Astrocyte of the spinal cord (primary cell): ENCODE measurements at regions not wholly inside any gene's neighbourhood (a gene's known extent, or its start where the extent isn't known, plus 50 kb on each side); places are given as distances from the start of the nearest gene placed in this dataset.

Source experiments
- DNase-seq: peaks from one replicate; pipeline ENCODE4 v3.0.0; 2011; ENCODE audit warnings: low read depth, low spot score
- H3K4me3 ChIP-seq: 2 replicates; pipeline ENCODE4 v1.5.1; 2011; ENCODE audit warnings: low read depth, mild to moderate bottlenecking, low read length, moderate library complexity
- in situ Hi-C: cut with HindIII; loops from 2 replicates; pipeline ENCODE4 v1.10.0; 2017; ENCODE audit warnings: low sequenced_read_pairs
- TF ChIP-seq, protein P1 (sequence below): IDR thresholded peaks from 2 replicates; pipeline ENCODE4 v1.5.1; 2012; ENCODE audit warnings: low read depth, mild to moderate bottlenecking, low read length, inconsistent platforms

DNA sequence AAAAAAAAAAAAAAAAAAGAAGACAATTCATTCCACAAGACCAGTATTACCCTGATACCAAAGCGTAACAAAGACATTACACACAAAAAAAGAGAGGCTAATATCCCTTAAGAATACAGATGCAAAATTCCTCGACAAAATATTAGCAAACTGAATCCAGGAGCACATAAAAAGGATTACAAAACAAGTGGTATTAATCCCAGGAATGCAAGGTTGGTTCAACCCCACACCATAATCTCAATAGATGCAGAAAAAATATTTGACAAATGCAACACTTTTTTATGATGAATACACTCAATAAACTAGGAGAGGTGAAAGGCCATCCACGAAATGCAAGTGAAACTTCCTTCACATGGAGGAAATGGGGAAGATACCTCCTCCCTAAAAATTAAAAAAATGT lies 80.1 kb upstream of the TLR4 start:
- TF ChIP-seq, protein P1, sequence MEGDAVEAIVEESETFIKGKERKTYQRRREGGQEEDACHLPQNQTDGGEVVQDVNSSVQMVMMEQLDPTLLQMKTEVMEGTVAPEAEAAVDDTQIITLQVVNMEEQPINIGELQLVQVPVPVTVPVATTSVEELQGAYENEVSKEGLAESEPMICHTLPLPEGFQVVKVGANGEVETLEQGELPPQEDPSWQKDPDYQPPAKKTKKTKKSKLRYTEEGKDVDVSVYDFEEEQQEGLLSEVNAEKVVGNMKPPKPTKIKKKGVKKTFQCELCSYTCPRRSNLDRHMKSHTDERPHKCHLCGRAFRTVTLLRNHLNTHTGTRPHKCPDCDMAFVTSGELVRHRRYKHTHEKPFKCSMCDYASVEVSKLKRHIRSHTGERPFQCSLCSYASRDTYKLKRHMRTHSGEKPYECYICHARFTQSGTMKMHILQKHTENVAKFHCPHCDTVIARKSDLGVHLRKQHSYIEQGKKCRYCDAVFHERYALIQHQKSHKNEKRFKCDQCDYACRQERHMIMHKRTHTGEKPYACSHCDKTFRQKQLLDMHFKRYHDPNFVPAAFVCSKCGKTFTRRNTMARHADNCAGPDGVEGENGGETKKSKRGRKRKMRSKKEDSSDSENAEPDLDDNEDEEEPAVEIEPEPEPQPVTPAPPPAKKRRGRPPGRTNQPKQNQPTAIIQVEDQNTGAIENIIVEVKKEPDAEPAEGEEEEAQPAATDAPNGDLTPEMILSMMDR, result no peak
- in situ Hi-C loops, result no loop called here
- peak; percentile 13 for DNase-seq
- H3K4me3 ChIP-seq, result no peak overlapping the region

DNA sequence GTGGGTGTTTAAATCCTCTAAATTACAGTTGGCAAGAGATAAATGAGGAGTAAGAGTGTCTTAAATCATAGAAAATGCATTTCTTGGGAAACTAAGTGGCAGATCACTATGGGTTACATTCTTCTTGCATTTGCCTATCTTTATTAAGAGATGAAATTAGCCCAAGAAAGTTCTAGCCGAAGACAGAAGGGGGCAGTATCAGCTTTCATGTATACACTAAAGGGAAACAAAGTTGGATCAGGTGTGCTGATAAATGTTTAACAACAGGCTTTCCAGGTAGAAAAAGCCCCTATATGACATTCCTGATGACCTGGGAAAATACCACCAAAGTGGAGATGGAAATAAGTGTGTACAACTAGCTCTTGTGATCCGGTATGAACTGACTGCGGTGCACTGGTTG lies 81.9 kb upstream of the TLR4 start:
- no peak overlapping the region for H3K4me3 ChIP-seq
- TF ChIP-seq, protein P1, result no peak
- DNase-seq, result no peak
- in situ Hi-C loops, result no loop called here

DNA sequence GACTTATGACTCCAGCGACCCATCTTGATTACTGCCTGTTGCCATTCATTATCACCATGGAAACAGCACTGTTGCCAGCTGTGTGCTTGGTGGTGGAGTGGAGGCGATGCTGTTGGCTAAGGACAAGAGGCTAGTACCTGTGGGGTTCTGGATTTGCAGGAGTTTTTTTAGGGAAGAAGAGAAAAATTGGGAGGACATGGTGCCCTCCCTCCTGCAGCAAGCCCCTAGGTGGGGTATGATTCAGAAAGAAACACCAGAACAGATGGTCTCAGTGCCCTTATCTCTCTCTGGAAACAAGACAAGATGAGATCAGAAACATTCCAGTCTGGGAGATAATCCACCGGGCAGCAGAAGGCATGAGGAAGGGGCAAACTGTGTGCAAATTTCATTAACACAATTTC lies 87.8 kb upstream of the TLR4 start:
- DNase-seq, result no peak
- no peak overlapping the region for H3K4me3 ChIP-seq
- TF ChIP-seq, protein P1, result no peak
- in situ Hi-C loops, result no loop called here

DNA sequence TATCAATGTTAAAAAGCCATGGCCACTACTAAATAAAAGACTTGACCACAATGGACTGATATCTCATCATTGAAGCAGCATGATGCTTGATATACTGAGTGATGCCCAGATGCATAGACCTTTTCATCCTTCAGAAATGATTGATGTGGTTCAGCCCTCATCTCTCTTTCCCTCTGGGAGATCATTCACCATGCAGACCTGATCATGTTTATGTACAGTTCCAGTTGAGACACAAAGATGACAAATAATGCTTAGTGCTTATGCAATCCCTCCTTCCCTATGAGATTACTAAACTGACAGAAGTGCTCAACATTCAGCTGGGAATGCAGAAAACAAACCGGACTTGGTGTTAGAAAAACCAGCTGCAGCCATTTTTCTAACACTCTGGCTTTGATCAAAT lies 91.9 kb upstream of the TLR4 start:
- in situ Hi-C loops, result no loop called here
- DNase-seq, result no peak
- no peak overlapping the region for H3K4me3 ChIP-seq
- TF ChIP-seq, protein P1, result no peak

DNA sequence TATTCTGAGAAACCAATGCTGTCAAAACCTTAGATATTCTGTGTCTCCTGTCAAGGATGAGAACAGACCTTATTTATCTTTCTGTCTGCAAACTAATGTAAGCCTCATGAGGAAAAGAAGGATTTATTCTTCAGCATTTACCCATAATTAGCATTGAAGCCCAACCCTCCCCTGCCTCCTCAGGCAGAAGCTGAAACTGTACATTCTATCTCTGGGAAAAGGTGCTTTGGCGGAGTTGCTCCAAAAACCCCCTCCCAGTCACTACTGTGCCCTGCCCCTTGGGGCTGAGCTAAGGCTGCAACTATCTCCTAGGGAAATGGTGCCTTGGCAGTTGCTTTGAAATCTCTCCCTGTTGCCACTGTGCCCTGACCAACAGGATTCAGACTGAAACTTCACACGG lies 106.2 kb upstream of the TLR4 start:
- no peak for DNase-seq
- in situ Hi-C loops, result no loop called here
- TF ChIP-seq, protein P1, result no peak
- no peak overlapping the region for H3K4me3 ChIP-seq

DNA sequence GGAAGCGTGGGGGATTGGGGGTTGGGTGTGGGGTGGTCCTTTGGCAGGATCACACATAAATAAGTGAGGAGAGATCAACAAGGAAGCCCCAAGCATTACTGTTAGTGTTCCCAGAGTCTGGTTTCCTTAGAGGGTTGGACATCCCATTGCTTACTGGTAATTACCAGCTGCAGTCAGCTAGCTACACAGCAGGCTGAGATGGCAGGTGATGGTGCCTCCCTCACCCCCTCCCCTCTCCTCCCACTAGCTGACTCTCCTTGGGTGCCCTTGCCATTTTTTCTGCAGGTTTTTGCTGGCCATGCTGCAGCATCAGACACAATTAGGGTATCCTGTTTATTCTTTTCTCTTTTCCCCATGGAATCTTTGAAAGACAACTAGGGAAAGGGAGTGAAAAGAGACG lies 107.5 kb upstream of the TLR4 start:
- in situ Hi-C loops, result no loop called here
- no peak overlapping the region for H3K4me3 ChIP-seq
- TF ChIP-seq, protein P1, result no peak
- DNase-seq, result no peak

DNA sequence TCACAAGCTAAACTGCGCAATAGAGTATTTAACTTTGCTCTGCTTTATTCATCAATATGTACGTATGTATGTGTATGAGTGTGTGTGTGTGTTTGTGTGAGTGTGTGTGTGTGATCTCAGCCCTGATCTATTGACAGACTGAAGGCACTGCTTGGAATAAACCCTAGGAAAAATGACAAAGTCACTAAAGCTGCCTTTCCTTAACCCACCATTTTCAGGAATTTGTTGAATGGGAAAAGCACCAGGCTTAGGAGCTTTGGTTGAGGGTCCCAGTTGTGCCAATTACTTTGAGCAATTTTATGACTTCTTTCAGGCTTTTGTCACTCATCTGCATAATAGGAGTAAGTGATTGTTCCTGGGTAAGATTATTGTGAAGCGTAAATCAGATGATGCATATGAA lies 108.6 kb upstream of the TLR4 start:
- in situ Hi-C loops, result no loop called here
- no peak overlapping the region for H3K4me3 ChIP-seq
- TF ChIP-seq, protein P1, result no peak
- no peak for DNase-seq
